Esophagus muscularis mucosa (tissue), 3 donors: ENCODE measurements at regions not wholly inside any gene's neighbourhood (a gene's known extent, or its start where the extent isn't known, plus 50 kb on each side); places are given as distances from the start of the nearest gene placed in this dataset.

Experiments
- CTCF ChIP-seq, 3 experiments: fragments of 200-600 bp in 2 of 3; fragments of 450-650 bp in 1 of 3; sonication (generic) in 2 of 3; IDR thresholded peaks; one replicate each; pipeline ENCODE4 v1.5.1; 2017 to 2019; ENCODE audit warnings: antibody characterized with exemption in 3 of 3, mild to moderate bottlenecking in 2 of 3, moderate library complexity in 1 of 3
- POLR2A ChIP-seq: fragments of 450-650 bp; IDR thresholded peaks from one replicate; pipeline ENCODE4 v1.6.1; 2017; ENCODE audit warnings: antibody characterized with exemption, moderate library complexity, mild to moderate bottlenecking, low read depth
- POLR2AphosphoS5 ChIP-seq, 2 donors: sonication (generic); formaldehyde crosslinking; IDR thresholded peaks; one replicate each; pipeline ENCODE4 v1.6.1; 2017; ENCODE audit warnings: antibody characterized with exemption in 2 of 2

- no peak for TF ChIP-seq CTCF (IDR thresholded peaks at IDR 0.05)
- no peak for TF ChIP-seq POLR2AphosphoS5 (IDR thresholded peaks at IDR 0.05)
- TF ChIP-seq POLR2A = no peak
Measured at GRCh38 chr12:131210506-131211339, 257.0 kb downstream of the ADGRD1 start.
